Lung (tissue), 11 donors: ENCODE measurements at regions not wholly inside any gene's neighbourhood (a gene's known extent, or its start where the extent isn't known, plus 50 kb on each side); places are given as distances from the start of the nearest gene placed in this dataset.

ENCODE experiments used
- ATAC-seq: fragments of 200-7000 bp; cut with Tn5 transposase; one replicate; pipeline ENCODE4 v1.9.1; 2020; ENCODE audit warnings: moderate number of reproducible peaks; ENCODE audit not compliant: insufficient read depth, low FRiP score
- DNase-seq, 3 donors: peaks; one replicate each; pipeline ENCODE4 v3.0.0-alpha.2; 2013 to 2017
- H3K27ac ChIP-seq, 2 donors: one replicate each; pipeline ENCODE4 v1.5.1; 2013; ENCODE audit warnings: mild to moderate bottlenecking in 2 of 2, moderate library complexity in 2 of 2, control low read depth in 1 of 2, inconsistent platforms in 1 of 2, low read depth in 1 of 2, low read length in 1 of 2
- H3K27me3 ChIP-seq, 3 donors: one replicate each; pipeline ENCODE4 v1.5.1; 2013; ENCODE audit warnings: low read length in 2 of 3; ENCODE audit not compliant: control insufficient read depth in 3 of 3, insufficient read depth in 3 of 3
- H3K36me3 ChIP-seq, 4 donors: one replicate each; pipeline ENCODE4 v1.5.1; 2013; ENCODE audit warnings: low read length in 4 of 4, mild to moderate bottlenecking in 1 of 4, moderate library complexity in 1 of 4; ENCODE audit not compliant: control insufficient read depth in 4 of 4, insufficient read depth in 4 of 4
- H3K4me1 ChIP-seq, 5 donors: one replicate each; pipeline ENCODE4 v1.5.1; 2013; ENCODE audit warnings: low read length in 5 of 5, mild to moderate bottlenecking in 2 of 5, moderate library complexity in 1 of 5; ENCODE audit not compliant: control insufficient read depth in 5 of 5, insufficient read depth in 5 of 5
- H3K4me3 ChIP-seq: one replicate; pipeline ENCODE4 v1.5.1; 2013; ENCODE audit warnings: mild to moderate bottlenecking, control low read depth, moderate library complexity
- H3K9ac ChIP-seq, 2 donors: one replicate each; pipeline ENCODE4 v1.5.1; 2013; ENCODE audit warnings: low read length in 2 of 2, control low read depth in 1 of 2; ENCODE audit not compliant: insufficient read depth in 1 of 2
- H3K9me3 ChIP-seq, 4 donors: one replicate each; pipeline ENCODE4 v1.5.1; 2013; ENCODE audit warnings: low read length in 3 of 4, mild to moderate bottlenecking in 1 of 4, moderate library complexity in 1 of 4; ENCODE audit not compliant: control insufficient read depth in 4 of 4, insufficient read depth in 3 of 4
- CTCF ChIP-seq: IDR thresholded peaks from 2 replicates; pipeline ENCODE4 v1.5.1; 2012; ENCODE audit warnings: mild to moderate bottlenecking; ENCODE audit errors: control extremely low read depth, extremely low read depth
- whole genome bisulfite sequencing, 2 donors: extraction: QIAGEN DNeasy Blood & Tissue Kit; methylation state at CpG; one replicate each; pipeline ENCODE4 v1.1.7; 2013; 5-methylcytosine and 5-hydroxymethylcytosine counted together
- donor health status: control.
- donor health status: control.
- donor health status: Bipolar disorder and iron deficiency.
- donor health status: healthy.
- donor health status: DM: yes; HTN: yes; CAD: no.

- H3K36me3 ChIP-seq: no peaks in the 10 kb centered on the region
- no peak for DNase-seq
- no peak overlapping the region for H3K4me3 ChIP-seq
- TF ChIP-seq CTCF: no peak
- peaks cover 0 to 3% (median 0%) of the 10 kb centered on the region in 4 donors for H3K9me3 ChIP-seq
- 33 to 53% methylated on average over 2 of the region's 2 CpGs for WGBS, 2 donors
- no peak for ATAC-seq
- H3K27ac ChIP-seq: no peak overlapping the region
- no peaks in the 10 kb centered on the region for H3K4me1 ChIP-seq
- no peak overlapping the region for H3K9ac ChIP-seq
- H3K27me3 ChIP-seq: no peaks in the 10 kb centered on the region
Observed at GRCh38 chr4:72983709-72984108, 85.8 kb downstream of the COX18 start.

GRCh38 chr4:72977936-72978485 lies 91.5 kb downstream of the COX18 start:
- Histone ChIP-seq H3K9ac (no peak overlapping the region), H3K4me3 (no peak overlapping the region), H3K27me3 (no peaks in the 10 kb centered on the region), H3K36me3 (no peaks in the 10 kb centered on the region), H3K9me3 (no peaks in the 10 kb centered on the region), H3K27ac (no peak overlapping the region), H3K4me1 (peaks cover 0 to 8% (median 2%) of the 10 kb centered on the region in 5 donors)
- no peak for TF ChIP-seq CTCF
- 80 to 83% methylated on average over 5 of the region's 5 CpGs for WGBS, 2 donors
- DNase-seq (no peak), ATAC-seq (no peak)

- TF ChIP-seq CTCF: no peak
- Histone ChIP-seq H3K27me3 (no peaks in the 10 kb centered on the region), H3K9ac (no peak overlapping the region), H3K9me3 (peaks cover 0 to 2% (median 0%) of the 10 kb centered on the region in 4 donors), H3K4me1 (peaks cover 0 to 8% (median 2%) of the 10 kb centered on the region in 5 donors), H3K4me3 (no peak overlapping the region), H3K27ac (no peak overlapping the region), H3K36me3 (no peaks in the 10 kb centered on the region)
- DNase-seq (peak in 2 of 3 donors; percentile 16 to 24), ATAC-seq (no peak)
Observed at GRCh38 chr4:72975488-72975784, 94.1 kb downstream of the COX18 start.
